Lower leg skin (tissue), 4 donors: ENCODE measurements at regions not wholly inside any gene's neighbourhood (a gene's known extent, or its start where the extent isn't known, plus 50 kb on each side); places are given as distances from the start of the nearest gene placed in this dataset.
"Not testable (repeated sequence)": the region's sequence is repeated elsewhere in the genome, so short reads cannot be mapped to it uniquely, and the experiment has no call there.

Experiments used
- DNase-seq, 2 donors: peaks; one replicate each; pipeline ENCODE4 v3.0.0-alpha.2; 2019; ENCODE audit warnings: low spot score in 2 of 2
- H3K4me3 ChIP-seq: fragments of 200-600 bp; sonication (generic); 2 replicates; pipeline ENCODE4 v1.5.1; 2017; ENCODE audit warnings: mild to moderate bottlenecking, low read depth; ENCODE audit not compliant: poor library complexity, severe bottlenecking
- CTCF ChIP-seq, 3 donors: fragments of 450-650 bp; IDR thresholded peaks; one replicate each; pipeline ENCODE4 v1.5.1; 2016; ENCODE audit warnings: antibody characterized with exemption in 3 of 3, mild to moderate bottlenecking in 3 of 3, moderate library complexity in 2 of 3
- POLR2A ChIP-seq, 2 donors: fragments of 450-650 bp; IDR thresholded peaks; one replicate each; pipeline ENCODE4 v1.6.1; 2016 to 2017; ENCODE audit warnings: antibody characterized with exemption in 2 of 2, mild to moderate bottlenecking in 1 of 2, moderate library complexity in 1 of 2
- WGBS, 2 donors: methylation state at CpG; one replicate each; pipeline ENCODE4 v1.1.5; 2018; 5-methylcytosine and 5-hydroxymethylcytosine counted together
- intact Hi-C: fragments of 100-400 bp; cut with DNase I; formaldehyde crosslinking; loops from one replicate; pipeline ENCODE4 v1.15.0; 2023; ENCODE audit warnings: low total_unique reads

- H3K4me3 ChIP-seq, result no peak overlapping the region
- TF ChIP-seq POLR2A (IDR thresholded peaks at IDR 0.05) (no peak), CTCF (IDR thresholded peaks at IDR 0.05) (no peak)
- DNase-seq, result no peak
- intact Hi-C loops, result no loop called here
Observed at GRCh38 chr4:111410571-111410970, 734.7 kb upstream of the FAM241A start.

GRCh38 chr4:111417521-111417920 is 727.7 kb upstream of the FAM241A start:
- intact Hi-C loops, result no loop called here
- TF ChIP-seq POLR2A (IDR thresholded peaks at IDR 0.05) (no peak), CTCF (IDR thresholded peaks at IDR 0.05) (no peak)
- DNase-seq, result no peak
- H3K4me3 ChIP-seq, result no peak overlapping the region

- 25 to 33% methylated on average over 2 of the region's 2 CpGs for WGBS, 2 donors
- no peak overlapping the region for H3K4me3 ChIP-seq
- intact Hi-C loops, result no loop called here
- TF ChIP-seq CTCF (IDR thresholded peaks at IDR 0.05), result no peak
- TF ChIP-seq POLR2A (IDR thresholded peaks at IDR 0.05), result no peak
- DNase-seq, result no peak
Observed at GRCh38 chr4:111433441-111433840, 711.8 kb upstream of the FAM241A start.

- H3K4me3 ChIP-seq, result no peak overlapping the region
- TF ChIP-seq CTCF (IDR thresholded peaks at IDR 0.05) (no peak), POLR2A (IDR thresholded peaks at IDR 0.05) (no peak)
- intact Hi-C loops, result no loop called here
- DNase-seq, result no peak
- 50% methylated on average over 7 of the region's 7 CpGs for WGBS, 2 donors
Observed at GRCh38 chr4:111434586-111434985, 710.7 kb upstream of the FAM241A start.

GRCh38 chr4:111435986-111436744 is 709.1 kb upstream of the FAM241A start:
- whole genome bisulfite sequencing, 2 donors, result 74 to 82% methylated on average over 2 of the region's 2 CpGs
- no peak overlapping the region for H3K4me3 ChIP-seq
- intact Hi-C loops, result no loop called here
- DNase-seq, result no peak
- no peak for TF ChIP-seq POLR2A (IDR thresholded peaks at IDR 0.05)
- no peak for TF ChIP-seq CTCF (IDR thresholded peaks at IDR 0.05)

- DNase-seq, result no peak
- intact Hi-C loops, result no loop called here
- no peak for TF ChIP-seq POLR2A (IDR thresholded peaks at IDR 0.05)
- no peak for TF ChIP-seq CTCF (IDR thresholded peaks at IDR 0.05)
- 41 to 80% methylated on average over 2 of the region's 2 CpGs for WGBS, 2 donors
- H3K4me3 ChIP-seq, result no peak overlapping the region
Observed at GRCh38 chr4:111441687-111442086, 703.6 kb upstream of the FAM241A start.

- peak in 1 of 2 donors; percentile 49 for DNase-seq
- H3K4me3 ChIP-seq, intact Hi-C loops: not testable (repeated sequence)
- 61% methylated on average over 3 of the region's 3 CpGs for WGBS, 2 donors
Observed at GRCh38 chr4:111444836-111445235, 700.4 kb upstream of the FAM241A start.
